HUDEP-2 (cell line): ENCODE measurements at regions not wholly inside any gene's neighbourhood (a gene's known extent, or its start where the extent isn't known, plus 50 kb on each side); places are given as distances from the start of the nearest gene placed in this dataset.

Experiments
- DNase-seq, 76 experiments: peaks; one replicate each; lab custom pipeline; 2025; ENCODE audit not compliant: unreplicated experiment in 76 of 76; lab: John Stamatoyannopoulos, UW

- DNase-seq: no peak
These were observed 115.1 kb downstream of the CYLD start for GRCh38 chr16:50856991-50857390.

DNA sequence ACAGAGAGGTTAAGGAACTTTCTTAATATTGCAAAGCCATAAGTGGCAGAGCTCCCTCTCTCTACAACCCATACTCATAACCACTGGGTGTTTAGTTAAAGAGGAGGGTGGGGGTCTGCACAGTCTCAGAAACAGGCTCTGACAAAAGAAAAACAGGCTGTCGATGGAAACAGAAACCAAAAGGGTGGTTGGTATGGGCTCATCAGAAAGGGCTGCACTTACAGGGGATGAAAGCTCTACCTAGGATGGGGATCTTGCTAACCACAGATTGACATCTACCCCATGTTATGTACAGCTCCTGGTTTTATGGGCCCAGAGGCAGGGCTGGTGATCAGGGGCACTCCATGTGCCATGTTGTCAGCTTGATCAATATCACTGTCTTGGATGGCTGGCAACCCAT, 111.4 kb downstream of the CYLD start:
- DNase-seq: no peak
